Mucosa of gallbladder (tissue), 1 donor: ENCODE measurements at regions not wholly inside any gene's neighbourhood (a gene's known extent, or its start where the extent isn't known, plus 50 kb on each side); places are given as distances from the start of the nearest gene placed in this dataset.

Experiments
- DNase-seq: peaks from one replicate; pipeline ENCODE4 v3.0.0-alpha.2; 2020; ENCODE audit warnings: low spot score
- donor health status: DM: no; HTN: no; CAD: no.

GRCh38 chr2:239630618-239631286 lies 229.9 kb upstream of the HDAC4 start:
- peak; percentile 89 for DNase-seq

GRCh38 chr2:239629926-239630617 lies 229.3 kb upstream of the HDAC4 start:
- peak; percentile 8 for DNase-seq

- DNase-seq, result peak; percentile 9
These were observed 226.3 kb upstream of the HDAC4 start for GRCh38 chr2:239626961-239627592.

- DNase-seq, result peak; percentile 9
These were observed 225.3 kb upstream of the HDAC4 start for GRCh38 chr2:239625971-239626734.

- no peak for DNase-seq
These were observed 224.5 kb upstream of the HDAC4 start for GRCh38 chr2:239625156-239625845.

GRCh38 chr2:239621611-239622010 lies 220.8 kb upstream of the HDAC4 start:
- no peak for DNase-seq

- DNase-seq, result peak; percentile 53
These were observed 218.5 kb upstream of the HDAC4 start for GRCh38 chr2:239619369-239619768.

GRCh38 chr2:239616729-239617128 lies 215.9 kb upstream of the HDAC4 start:
- DNase-seq, result no peak

GRCh38 chr2:239612133-239612532 lies 211.3 kb upstream of the HDAC4 start:
- no peak for DNase-seq

- DNase-seq, result no peak
These were observed 210.5 kb upstream of the HDAC4 start for GRCh38 chr2:239611222-239611795.

GRCh38 chr2:239610457-239611221 lies 209.8 kb upstream of the HDAC4 start:
- DNase-seq, result no peak

- no peak for DNase-seq
These were observed 208.9 kb upstream of the HDAC4 start for GRCh38 chr2:239609607-239610310.

GRCh38 chr2:239609162-239609561 lies 208.3 kb upstream of the HDAC4 start:
- no peak for DNase-seq

GRCh38 chr2:239608723-239609122 lies 207.9 kb upstream of the HDAC4 start:
- no peak for DNase-seq

GRCh38 chr2:239608260-239608659 lies 207.4 kb upstream of the HDAC4 start:
- DNase-seq, result no peak

- DNase-seq, result no peak
These were observed 206.8 kb upstream of the HDAC4 start for GRCh38 chr2:239607517-239608191.

GRCh38 chr2:239606741-239607516 lies 206.1 kb upstream of the HDAC4 start:
- DNase-seq, result no peak

GRCh38 chr2:239605976-239606375 lies 205.2 kb upstream of the HDAC4 start:
- DNase-seq, result no peak

GRCh38 chr2:239605409-239605808 lies 204.6 kb upstream of the HDAC4 start:
- DNase-seq, result no peak
